Kidney (tissue), 13 donors: ENCODE measurements at regions not wholly inside any gene's neighbourhood (a gene's known extent, or its start where the extent isn't known, plus 50 kb on each side); places are given as distances from the start of the nearest gene placed in this dataset.

ENCODE experiments used
- DNase-seq, 5 donors: peaks; one replicate each; pipeline ENCODE4 v3.0.0-alpha.2; 2013 to 2020
- FAIRE-seq: peaks from 2 replicates; lab custom pipeline; 2012; peaks lifted over from hg19 to GRCh38; lab: Jason Lieb, UNC
- H3K27ac ChIP-seq, 2 donors: one replicate each; pipeline ENCODE4 v1.7.0; 2013; ENCODE audit warnings: low read depth in 2 of 2, low read length in 2 of 2, inconsistent platforms in 1 of 2
- H3K27me3 ChIP-seq: one replicate; pipeline ENCODE4 v1.7.1; 2013; ENCODE audit warnings: low read length, inconsistent platforms; ENCODE audit not compliant: control insufficient read depth, insufficient read depth
- H3K36me3 ChIP-seq, 3 donors: one replicate each; pipeline versions ENCODE4 v1.7.0 to v1.7.1; 2013; ENCODE audit warnings: low read length in 3 of 3, control low read depth in 1 of 3, inconsistent platforms in 1 of 3; ENCODE audit not compliant: insufficient read depth in 3 of 3, control insufficient read depth in 2 of 3
- H3K4me1 ChIP-seq, 3 donors: one replicate each; pipeline versions ENCODE4 v1.7.0 to v1.7.1; 2013; ENCODE audit warnings: low read length in 3 of 3, inconsistent platforms in 1 of 3, low read depth in 1 of 3; ENCODE audit not compliant: control insufficient read depth in 2 of 3, insufficient read depth in 2 of 3
- H3K4me3 ChIP-seq, 3 donors: one replicate each; pipeline versions ENCODE4 v1.7.0 to v1.8.1; 2013; ENCODE audit warnings: low read length in 3 of 3, control low read depth in 1 of 3, inconsistent platforms in 1 of 3
- H3K9ac ChIP-seq, 3 donors: one replicate each; pipeline versions ENCODE4 v1.7.0 to v1.7.1; 2013; ENCODE audit warnings: low read length in 3 of 3, control low read depth in 1 of 3, inconsistent platforms in 1 of 3
- H3K9me3 ChIP-seq, 3 donors: one replicate each; pipeline versions ENCODE4 v1.7.0 to v1.7.1; 2013; ENCODE audit warnings: low read length in 3 of 3, control low read depth in 1 of 3, inconsistent platforms in 1 of 3; ENCODE audit not compliant: control insufficient read depth in 2 of 3, insufficient read depth in 1 of 3
- CTCF ChIP-seq: IDR thresholded peaks from 3 replicates; pipeline ENCODE4 v1.5.1; 2012; ENCODE audit warnings: mild to moderate bottlenecking, moderate library complexity, borderline replicate concordance; ENCODE audit not compliant: insufficient read depth; ENCODE audit errors: extremely low read depth
- intact Hi-C: fragments of 100-400 bp; cut with DNase I; formaldehyde crosslinking; loops from one replicate; pipeline ENCODE4 v1.11.1; 2022
- donor health status: control.
- donor health status: control.
- donor health status: control.
- donor health status: control.
- donor health status: control.
- donor health status: DM: yes; HTN: yes; CAD: no.
- donor health status: Normal renal cell carcinoma (clear cell type).

GRCh38 chr5:125115195-125115525, 368.7 kb upstream of the ZNF608 start:
- H3K27me3 ChIP-seq: no peaks in the 10 kb centered on the region
- intact Hi-C loops: no loop called here
- DNase-seq: no peak
- no peaks in the 10 kb centered on the region for H3K36me3 ChIP-seq
- no peak overlapping the region for H3K27ac ChIP-seq
- TF ChIP-seq CTCF: no peak
- no peaks in the 10 kb centered on the region for H3K4me1 ChIP-seq
- no peak for FAIRE-seq
- no peak overlapping the region for H3K4me3 ChIP-seq
- no peaks in the 10 kb centered on the region for H3K9me3 ChIP-seq
- no peak overlapping the region for H3K9ac ChIP-seq

GRCh38 chr5:125117566-125117965, 371.1 kb upstream of the ZNF608 start:
- no peak overlapping the region for H3K27ac ChIP-seq
- no peak overlapping the region for H3K9ac ChIP-seq
- DNase-seq: no peak
- no peaks in the 10 kb centered on the region for H3K4me1 ChIP-seq
- H3K9me3 ChIP-seq: no peaks in the 10 kb centered on the region
- intact Hi-C loops: no loop called here
- no peaks in the 10 kb centered on the region for H3K27me3 ChIP-seq
- FAIRE-seq: no peak
- TF ChIP-seq CTCF: no peak
- H3K36me3 ChIP-seq: no peaks in the 10 kb centered on the region
- H3K4me3 ChIP-seq: no peak overlapping the region

GRCh38 chr5:125120012-125120411, 373.6 kb upstream of the ZNF608 start:
- Histone ChIP-seq H3K36me3 (no peaks in the 10 kb centered on the region), H3K4me1 (no peaks in the 10 kb centered on the region), H3K27ac (no peak overlapping the region), H3K9ac (no peak overlapping the region), H3K4me3 (no peak overlapping the region), H3K9me3 (no peaks in the 10 kb centered on the region), H3K27me3 (no peaks in the 10 kb centered on the region)
- no peak for FAIRE-seq
- intact Hi-C loops: no loop called here
- no peak for DNase-seq
- TF ChIP-seq CTCF: no peak
